Upper lobe of left lung (tissue), 4 donors: ENCODE measurements at regions not wholly inside any gene's neighbourhood (a gene's known extent, or its start where the extent isn't known, plus 50 kb on each side); places are given as distances from the start of the nearest gene placed in this dataset.

ENCODE experiments used
- CTCF ChIP-seq, 6 experiments: fragments of 450-650 bp in 4 of 6; fragments of 200-600 bp in 2 of 6; sonication (generic) in 2 of 6; IDR thresholded peaks; one replicate each; pipeline ENCODE4 v1.5.1; 2016 to 2019; ENCODE audit warnings: antibody characterized with exemption in 6 of 6
- POLR2A ChIP-seq, 4 donors: fragments of 450-650 bp; IDR thresholded peaks; one replicate each; pipeline ENCODE4 v1.5.1; 2016 to 2017; ENCODE audit warnings: antibody characterized with exemption in 4 of 4, mild to moderate bottlenecking in 2 of 4

DNA sequence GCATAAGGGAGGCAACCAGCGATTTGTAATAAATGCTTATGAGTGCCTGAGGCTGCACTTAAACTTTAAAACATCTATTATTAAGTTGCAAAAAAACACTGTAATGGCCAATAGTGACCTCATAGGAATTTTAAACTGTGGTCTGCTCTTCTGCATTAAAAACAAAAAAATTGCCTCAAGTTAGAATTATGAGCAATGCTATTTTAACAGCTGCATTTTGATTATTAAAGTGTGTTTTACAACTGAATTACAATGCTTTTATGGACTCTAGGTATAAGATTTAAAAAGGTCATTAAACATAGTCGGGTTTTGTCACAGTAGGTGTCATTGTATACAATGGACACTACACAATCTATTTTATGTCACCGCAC is 528.7 kb upstream of the FANCL start:
- no peak for TF ChIP-seq CTCF (IDR thresholded peaks at IDR 0.05)
- TF ChIP-seq POLR2A (IDR thresholded peaks at IDR 0.05): no peak
